ENCODE measurements at regions not wholly inside any gene's neighbourhood (a gene's known extent, or its start where the extent isn't known, plus 50 kb on each side); places are given as distances from the start of the nearest gene placed in this dataset.

- Histone ChIP-seq H3K79me2 (ENCODE audit: insufficient read depth, low read length) (no peaks in the 10 kb centered on the region), H2AFZ (ENCODE audit: low read depth, low read length) (no peak overlapping the region), H3K9me3 (ENCODE audit: insufficient read depth, low read length, severe bottlenecking) (no peaks in the 10 kb centered on the region), H3K4me1 (ENCODE audit: insufficient read depth, low read length) (no peaks in the 10 kb centered on the region), H3K9ac (ENCODE audit: low read depth, low read length) (no peak overlapping the region), H3K27ac (ENCODE audit: low read length) (no peak overlapping the region), H3K27me3 (ENCODE audit: insufficient read depth, low read length, poor library complexity) (no peaks in the 10 kb centered on the region), H4K20me1 (ENCODE audit: insufficient read depth, low read length) (no peaks in the 10 kb centered on the region), H3K36me3 (ENCODE audit: insufficient read depth, low read length) (no peaks in the 10 kb centered on the region), H3K4me3 (ENCODE audit: low read depth in 1 of 2, low read length in 2 of 2) (no peak overlapping the region), H3K4me2 (ENCODE audit: insufficient read depth, low read length) (no peak overlapping the region)
- TF ChIP-seq EZH2 (IDR thresholded peaks at IDR 0.05; ENCODE audit: borderline replicate concordance, low read depth, low read length, severe bottlenecking) (no peak), CTCF (IDR thresholded peaks at IDR 0.05; ENCODE audit: borderline replicate concordance, extremely low read depth, low read length, poor library complexity, severe bottlenecking) (no peak)
- ATAC-seq (ENCODE audit: insufficient read depth, low read depth) (no peak), DNase-seq (no peak)
Measured at GRCh38 chr1:4220362-4220761, 320.3 kb upstream of the C1orf174 start.

DNA sequence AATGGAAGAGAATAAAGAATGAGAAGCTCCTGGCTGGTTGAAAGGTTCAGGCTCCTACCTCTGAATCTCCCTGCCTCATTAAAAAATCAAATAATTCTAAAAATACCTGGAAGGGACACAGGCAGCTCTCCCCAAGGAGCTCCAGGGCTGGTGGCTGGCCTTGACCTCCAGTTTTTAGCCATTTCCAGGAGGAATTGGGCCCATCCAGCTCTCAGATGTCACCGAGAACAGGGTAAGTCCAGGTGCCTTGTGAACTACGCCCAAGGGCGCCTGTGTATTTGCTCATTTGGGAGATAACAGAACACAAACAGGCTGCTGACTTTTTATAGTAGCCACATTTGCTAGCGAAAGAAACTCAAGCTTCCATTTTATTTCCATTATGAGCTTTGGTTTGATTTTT, 321.0 kb upstream of the C1orf174 start:
- no peaks in the 10 kb centered on the region for H3K9me3 ChIP-seq (ENCODE audit: insufficient read depth, low read length, severe bottlenecking)
- ATAC-seq (ENCODE audit: insufficient read depth, low read depth) (no peak), DNase-seq (no peak)
- TF ChIP-seq EZH2 (IDR thresholded peaks at IDR 0.05; ENCODE audit: borderline replicate concordance, low read depth, low read length, severe bottlenecking) (no peak), CTCF (IDR thresholded peaks at IDR 0.05; ENCODE audit: borderline replicate concordance, extremely low read depth, low read length, poor library complexity, severe bottlenecking) (no peak)
- H3K4me3 ChIP-seq (ENCODE audit: low read depth in 1 of 2, low read length in 2 of 2): no peak overlapping the region
- H3K36me3 ChIP-seq (ENCODE audit: insufficient read depth, low read length): no peaks in the 10 kb centered on the region
- no peak overlapping the region for H3K4me2 ChIP-seq (ENCODE audit: insufficient read depth, low read length)
- no peaks in the 10 kb centered on the region for H4K20me1 ChIP-seq (ENCODE audit: insufficient read depth, low read length)
- no peak overlapping the region for H2AFZ ChIP-seq (ENCODE audit: low read depth, low read length)
- no peaks in the 10 kb centered on the region for H3K79me2 ChIP-seq (ENCODE audit: insufficient read depth, low read length)
- no peak overlapping the region for H3K9ac ChIP-seq (ENCODE audit: low read depth, low read length)
- H3K4me1 ChIP-seq (ENCODE audit: insufficient read depth, low read length): no peaks in the 10 kb centered on the region
- H3K27me3 ChIP-seq (ENCODE audit: insufficient read depth, low read length, poor library complexity): no peaks in the 10 kb centered on the region
- no peak overlapping the region for H3K27ac ChIP-seq (ENCODE audit: low read length)

- no peaks in the 10 kb centered on the region for H3K4me1 ChIP-seq (ENCODE audit: insufficient read depth, low read length)
- DNase-seq (no peak), ATAC-seq (ENCODE audit: insufficient read depth, low read depth) (no peak)
- H3K9ac ChIP-seq (ENCODE audit: low read depth, low read length): no peak overlapping the region
- no peak overlapping the region for H3K4me3 ChIP-seq (ENCODE audit: low read depth in 1 of 2, low read length in 2 of 2)
- no peaks in the 10 kb centered on the region for H3K36me3 ChIP-seq (ENCODE audit: insufficient read depth, low read length)
- H3K27ac ChIP-seq (ENCODE audit: low read length): no peak overlapping the region
- no peaks in the 10 kb centered on the region for H3K9me3 ChIP-seq (ENCODE audit: insufficient read depth, low read length, severe bottlenecking)
- H2AFZ ChIP-seq (ENCODE audit: low read depth, low read length): no peak overlapping the region
- H3K27me3 ChIP-seq (ENCODE audit: insufficient read depth, low read length, poor library complexity): no peaks in the 10 kb centered on the region
- H3K4me2 ChIP-seq (ENCODE audit: insufficient read depth, low read length): no peak overlapping the region
- H4K20me1 ChIP-seq (ENCODE audit: insufficient read depth, low read length): no peaks in the 10 kb centered on the region
- H3K79me2 ChIP-seq (ENCODE audit: insufficient read depth, low read length): no peaks in the 10 kb centered on the region
- TF ChIP-seq EZH2 (IDR thresholded peaks at IDR 0.05; ENCODE audit: borderline replicate concordance, low read depth, low read length, severe bottlenecking): no peak
- no peak for TF ChIP-seq CTCF (IDR thresholded peaks at IDR 0.05; ENCODE audit: borderline replicate concordance, extremely low read depth, low read length, poor library complexity, severe bottlenecking)
Measured at GRCh38 chr1:4224684-4225467, 324.8 kb upstream of the C1orf174 start.

All from DND-41 (cell line).